ENCODE measurements at regions not wholly inside any gene's neighbourhood (a gene's known extent, or its start where the extent isn't known, plus 50 kb on each side); places are given as distances from the start of the nearest gene placed in this dataset.

DNA sequence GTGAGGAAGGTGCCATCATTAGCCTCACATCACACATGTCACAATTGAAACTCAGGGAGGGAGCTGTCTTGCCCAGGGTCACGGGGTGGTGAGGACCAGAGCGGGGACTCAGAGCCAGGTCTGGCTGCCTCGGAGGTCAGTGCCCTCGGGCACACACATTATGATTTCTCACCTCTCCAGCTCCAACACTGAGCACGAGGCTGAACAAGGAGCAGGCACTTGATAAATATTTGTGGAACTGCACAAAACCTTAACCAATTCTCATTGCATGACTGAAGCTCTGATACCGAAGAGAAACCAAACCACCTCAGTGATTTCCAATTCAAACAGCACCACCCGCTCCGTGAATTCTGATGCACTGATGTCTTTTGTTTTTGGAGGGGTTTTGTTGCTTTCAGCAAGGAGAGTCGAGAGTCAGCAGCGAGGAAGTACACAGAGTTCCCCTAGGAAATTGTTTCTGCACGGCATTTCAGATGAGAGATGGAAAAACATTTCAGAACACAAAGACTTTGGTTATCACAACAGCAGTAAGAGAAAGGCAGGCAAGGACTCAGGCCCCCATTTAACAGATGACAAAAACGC is 55.3 kb upstream of the ZMIZ1 start:
- 81 to 86% methylated on average over 12 of the region's 12 CpGs for WGBS, 2 donors

DNA sequence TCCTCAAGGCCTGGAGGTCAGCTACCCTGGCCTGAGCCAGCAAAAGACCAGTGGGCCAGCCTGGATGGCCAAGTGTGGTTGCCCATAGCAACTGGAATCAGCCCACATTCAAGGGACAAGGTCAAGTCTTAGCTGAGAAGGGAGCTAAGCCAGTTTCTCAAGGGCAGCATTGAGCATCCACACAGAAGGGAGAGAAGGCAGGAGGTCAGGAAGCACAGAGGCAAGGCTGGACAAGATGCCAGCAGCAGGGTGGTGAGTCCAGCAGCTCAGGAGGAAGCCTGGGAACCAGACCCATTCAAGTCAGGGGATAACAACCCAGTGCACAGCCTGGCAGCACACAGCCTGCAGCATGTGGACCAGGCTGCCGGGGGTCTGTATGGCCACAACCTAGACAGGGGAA is 54.0 kb upstream of the ZMIZ1 start:
- 100% methylated on average over 1 of the region's 1 CpG for WGBS, 2 donors
- TF ChIP-seq, protein P1, sequence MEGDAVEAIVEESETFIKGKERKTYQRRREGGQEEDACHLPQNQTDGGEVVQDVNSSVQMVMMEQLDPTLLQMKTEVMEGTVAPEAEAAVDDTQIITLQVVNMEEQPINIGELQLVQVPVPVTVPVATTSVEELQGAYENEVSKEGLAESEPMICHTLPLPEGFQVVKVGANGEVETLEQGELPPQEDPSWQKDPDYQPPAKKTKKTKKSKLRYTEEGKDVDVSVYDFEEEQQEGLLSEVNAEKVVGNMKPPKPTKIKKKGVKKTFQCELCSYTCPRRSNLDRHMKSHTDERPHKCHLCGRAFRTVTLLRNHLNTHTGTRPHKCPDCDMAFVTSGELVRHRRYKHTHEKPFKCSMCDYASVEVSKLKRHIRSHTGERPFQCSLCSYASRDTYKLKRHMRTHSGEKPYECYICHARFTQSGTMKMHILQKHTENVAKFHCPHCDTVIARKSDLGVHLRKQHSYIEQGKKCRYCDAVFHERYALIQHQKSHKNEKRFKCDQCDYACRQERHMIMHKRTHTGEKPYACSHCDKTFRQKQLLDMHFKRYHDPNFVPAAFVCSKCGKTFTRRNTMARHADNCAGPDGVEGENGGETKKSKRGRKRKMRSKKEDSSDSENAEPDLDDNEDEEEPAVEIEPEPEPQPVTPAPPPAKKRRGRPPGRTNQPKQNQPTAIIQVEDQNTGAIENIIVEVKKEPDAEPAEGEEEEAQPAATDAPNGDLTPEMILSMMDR (IDR thresholded peaks at IDR 0.05): no peak
- ATAC-seq (no peak), DNase-seq (no peak)
- Histone ChIP-seq H3K4me1 (peaks cover 0 to 17% (median 1%) of the 10 kb centered on the region in 9 donors), H3K4me3 (no peak overlapping the region), H3K27ac (no peak overlapping the region), H3K27me3 (no peaks in the 10 kb centered on the region), H3K36me3 (no peaks in the 10 kb centered on the region), H3K9me3 (peaks cover 0 to 8% (median 0%) of the 10 kb centered on the region in 11 donors)
- intact Hi-C loops (cut with DNase I): no loop called here

More for the DNA sequence above, 55.3 kb upstream of the ZMIZ1 start:
- intact Hi-C loops (cut with DNase I): no loop called here
- H3K4me1 ChIP-seq: peaks cover 0 to 4% (median 0%) of the 10 kb centered on the region in 9 donors
- no peaks in the 10 kb centered on the region for H3K27me3 ChIP-seq
- H3K9me3 ChIP-seq: peaks cover 0 to 8% (median 0%) of the 10 kb centered on the region in 11 donors
- ATAC-seq: no peak
- no peak overlapping the region for H3K27ac ChIP-seq
- TF ChIP-seq, protein P1 (IDR thresholded peaks at IDR 0.05): no peak
- H3K4me3 ChIP-seq: no peak overlapping the region
- DNase-seq: no peak
- H3K36me3 ChIP-seq: no peaks in the 10 kb centered on the region

DNA sequence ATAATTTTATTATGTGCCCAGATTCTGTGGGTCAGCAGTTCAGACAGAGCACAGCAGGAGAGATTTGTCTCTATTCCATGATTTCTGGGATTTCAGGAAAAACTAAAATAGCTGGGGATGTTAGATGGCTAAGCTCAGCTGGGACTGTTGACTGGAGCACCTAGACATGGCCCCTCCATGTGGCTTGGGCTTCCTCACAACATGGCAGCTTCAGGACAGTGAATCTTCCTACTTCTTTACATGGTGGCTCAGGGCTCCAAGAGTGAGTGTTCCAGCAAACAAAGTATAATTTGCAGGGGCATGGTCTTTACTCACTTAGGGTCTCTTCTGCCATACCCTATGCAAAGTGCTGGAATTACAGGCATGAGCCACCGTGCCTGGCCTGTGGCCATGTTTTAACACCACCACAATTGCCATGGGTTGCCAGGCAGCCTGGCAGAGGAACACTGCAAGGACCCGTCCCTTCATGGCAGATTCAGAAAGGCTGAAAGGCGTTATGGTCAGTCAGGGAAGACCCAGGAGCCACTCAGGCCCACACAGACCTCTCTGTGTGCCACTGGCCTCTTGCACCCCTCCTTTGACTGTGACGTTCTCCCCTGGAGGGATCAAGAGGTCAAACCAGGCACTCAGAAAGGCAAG is 50.8 kb upstream of the ZMIZ1 start:
- intact Hi-C loops (cut with DNase I): no loop called here
- no peak for ATAC-seq
- H3K4me1 ChIP-seq: peaks cover 0 to 29% (median 8%) of the 10 kb centered on the region in 9 donors
- H3K27me3 ChIP-seq: no peaks in the 10 kb centered on the region
- H3K4me3 ChIP-seq: no peak overlapping the region
- 85 to 92% methylated on average over 4 of the region's 4 CpGs for WGBS, 2 donors
- peaks cover 0 to 8% (median 0%) of the 10 kb centered on the region in 11 donors for H3K9me3 ChIP-seq
- H3K27ac ChIP-seq: peak overlapping the region in 2 of 10 donors; percentile 30 to 51
- TF ChIP-seq, protein P1 (IDR thresholded peaks at IDR 0.05): no peak
- no peak for DNase-seq
- H3K36me3 ChIP-seq: no peaks in the 10 kb centered on the region

DNA sequence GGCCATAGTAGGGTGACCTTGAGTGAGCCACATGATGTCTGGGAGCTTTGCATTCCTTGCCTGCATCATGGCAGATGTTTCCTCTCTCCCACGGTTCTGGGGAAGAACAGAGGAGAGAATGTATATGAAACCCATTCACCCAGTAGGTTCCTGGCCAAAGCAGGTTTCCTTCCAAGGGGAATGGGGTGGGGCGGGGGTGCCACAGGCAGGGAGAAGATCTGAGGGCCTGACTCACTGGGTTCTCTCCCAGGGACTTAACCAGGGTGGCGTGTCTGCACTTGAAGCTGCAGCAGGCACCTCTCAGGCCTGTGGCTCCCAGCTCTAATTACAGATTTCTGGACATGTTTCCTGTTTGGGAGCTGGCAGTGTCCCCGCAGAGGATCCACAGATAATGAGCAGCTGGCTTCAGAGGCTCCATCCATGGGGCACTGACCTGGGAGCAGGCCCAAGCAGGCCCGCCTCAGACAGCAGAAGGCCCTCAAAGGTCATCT is 50.2 kb upstream of the ZMIZ1 start:
- no peaks in the 10 kb centered on the region for H3K27me3 ChIP-seq
- ATAC-seq: peak in 1 of 8 donors; percentile 18
- peaks cover 2 to 34% (median 14%) of the 10 kb centered on the region in 9 donors for H3K4me1 ChIP-seq
- TF ChIP-seq, protein P1 (IDR thresholded peaks at IDR 0.05): no peak
- intact Hi-C loops (cut with DNase I): no loop called here
- H3K36me3 ChIP-seq: no peaks in the 10 kb centered on the region
- 57 to 59% methylated on average over 5 of the region's 5 CpGs for WGBS, 2 donors
- H3K27ac ChIP-seq: peak overlapping the region in 2 of 10 donors; percentile 30 to 51
- no peak for DNase-seq
- H3K4me3 ChIP-seq: no peak overlapping the region
- H3K9me3 ChIP-seq: peaks cover 0 to 8% (median 0%) of the 10 kb centered on the region in 11 donors
